HT-29 (cell line): ENCODE measurements at regions not wholly inside any gene's neighbourhood (a gene's known extent, or its start where the extent isn't known, plus 50 kb on each side); places are given as distances from the start of the nearest gene placed in this dataset.

ENCODE experiments used
- DNase-seq: peaks from one replicate; pipeline ENCODE4 v3.0.0-alpha.2; 2015; ENCODE audit warnings: low spot score

DNA sequence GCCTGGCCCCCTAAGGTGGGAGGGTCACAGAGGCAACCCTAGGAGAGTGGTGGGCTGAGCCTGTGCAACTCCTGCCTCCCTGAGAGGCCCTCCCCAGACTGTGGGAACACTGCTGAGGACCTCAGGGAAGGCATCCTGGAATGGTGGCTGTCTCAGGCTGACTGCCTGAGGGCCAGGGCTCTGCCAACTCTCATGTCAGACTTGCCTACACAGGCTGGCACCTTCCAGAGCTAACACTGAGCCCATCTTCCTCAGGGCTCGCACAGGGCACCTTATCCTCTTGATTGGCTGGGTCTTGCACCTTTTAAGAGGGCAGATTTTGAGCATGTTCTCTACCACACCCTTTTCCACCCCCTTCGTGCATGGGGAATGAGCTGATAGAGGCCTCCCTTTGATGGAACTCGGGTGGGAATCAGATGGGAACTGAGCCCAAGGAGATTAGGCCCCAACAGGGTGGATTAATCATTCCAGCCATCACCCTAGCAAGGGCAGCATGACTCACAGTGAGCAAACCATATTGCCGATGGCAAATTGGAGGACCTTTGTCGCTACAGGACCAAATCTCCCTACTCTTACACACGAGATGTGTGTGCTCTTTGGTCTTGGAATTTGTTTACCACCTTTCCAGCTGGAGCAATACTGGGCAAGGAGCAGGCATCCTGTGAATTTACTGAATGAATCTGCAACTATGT lies 702.8 kb downstream of the VRK1 start:
- no peak for DNase-seq

DNA sequence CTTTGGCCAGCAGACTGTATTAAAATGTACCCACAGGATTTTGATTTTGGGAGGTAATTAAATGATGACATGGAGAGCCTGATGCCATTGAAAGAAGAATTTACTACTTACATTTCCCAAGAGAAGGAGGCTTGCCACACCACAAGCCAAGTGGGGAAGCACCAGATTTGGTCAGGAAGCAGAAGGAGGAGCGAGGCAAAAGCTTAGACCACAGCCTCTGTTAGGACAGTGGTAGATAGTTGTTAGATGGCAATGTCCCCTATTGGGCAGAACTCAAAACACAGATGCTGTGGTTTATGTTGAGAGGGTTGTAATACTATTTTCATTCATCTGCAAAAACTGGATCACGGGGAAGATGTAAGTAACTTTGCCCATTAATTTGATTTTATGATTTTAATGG lies 709.4 kb downstream of the VRK1 start:
- no peak for DNase-seq

DNA sequence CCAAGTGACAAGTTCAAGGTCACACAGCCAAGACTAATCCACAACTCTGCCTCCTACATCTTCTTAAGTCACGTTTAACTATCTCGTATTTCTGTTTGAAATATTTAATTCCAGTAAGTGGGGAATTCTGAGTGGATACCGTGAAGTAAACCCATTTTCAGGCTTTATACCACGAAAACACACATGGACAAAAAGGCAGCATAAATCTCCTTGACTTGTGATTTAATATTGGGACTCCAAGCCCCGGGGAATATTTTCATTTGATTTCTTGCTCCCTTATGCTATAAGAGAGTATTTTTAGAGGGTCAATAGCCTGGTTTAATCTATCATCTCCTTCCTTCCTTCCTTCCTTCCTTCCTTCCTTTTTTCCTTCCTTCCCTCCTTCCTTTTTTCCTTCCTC lies 716.7 kb downstream of the VRK1 start:
- DNase-seq = no peak

DNA sequence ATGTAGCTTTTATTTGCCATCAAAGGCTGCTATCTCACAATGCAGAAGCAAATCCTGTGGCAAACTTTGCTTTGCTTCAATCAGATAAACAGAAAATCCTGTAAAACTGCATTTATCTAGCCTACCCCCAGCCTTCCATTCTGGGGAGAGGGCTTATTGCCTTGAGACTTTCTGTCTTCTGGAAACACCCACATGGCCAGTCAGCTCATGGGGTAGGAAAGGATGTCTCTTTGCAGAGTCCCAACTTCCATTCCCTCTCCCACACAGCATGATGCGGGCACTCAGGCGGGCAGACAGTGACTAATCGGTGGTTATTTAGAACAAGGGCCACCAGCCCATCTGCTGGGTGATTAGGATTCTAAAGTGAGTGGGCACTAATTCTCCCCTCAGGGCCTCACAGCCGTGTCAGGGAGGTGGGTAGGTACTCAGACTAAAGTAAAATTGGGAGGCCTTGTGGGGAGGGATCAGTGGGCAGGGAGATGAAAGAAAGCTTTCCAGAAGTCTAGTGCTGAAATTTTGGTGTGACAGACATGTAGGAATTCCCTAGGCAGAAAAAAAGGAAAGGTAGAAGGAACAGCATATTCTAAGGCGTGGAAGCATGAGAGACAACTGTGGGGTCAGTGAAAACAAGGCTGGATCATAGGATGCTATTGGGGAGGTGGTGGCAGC lies 720.5 kb downstream of the VRK1 start:
- no peak for DNase-seq

DNA sequence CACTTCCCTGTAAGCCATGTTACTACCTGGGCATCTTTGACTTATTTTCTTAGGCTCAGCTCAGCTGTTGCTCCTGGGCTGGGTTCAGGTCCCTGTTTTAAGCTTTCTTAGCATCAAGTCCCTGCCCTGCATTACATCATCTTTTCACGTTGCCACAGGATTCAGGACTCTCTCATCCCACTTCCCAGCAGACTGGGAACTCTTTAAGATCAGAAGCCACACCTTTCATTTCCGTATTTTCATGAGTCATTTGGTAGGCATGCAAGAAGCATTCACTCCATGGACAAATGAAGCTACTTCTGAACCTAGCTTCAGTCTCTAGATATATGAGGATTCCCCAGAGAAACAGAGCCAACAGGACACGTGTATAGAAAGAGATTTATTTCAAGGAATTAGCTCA lies 726.8 kb downstream of the VRK1 start:
- no peak for DNase-seq

DNA sequence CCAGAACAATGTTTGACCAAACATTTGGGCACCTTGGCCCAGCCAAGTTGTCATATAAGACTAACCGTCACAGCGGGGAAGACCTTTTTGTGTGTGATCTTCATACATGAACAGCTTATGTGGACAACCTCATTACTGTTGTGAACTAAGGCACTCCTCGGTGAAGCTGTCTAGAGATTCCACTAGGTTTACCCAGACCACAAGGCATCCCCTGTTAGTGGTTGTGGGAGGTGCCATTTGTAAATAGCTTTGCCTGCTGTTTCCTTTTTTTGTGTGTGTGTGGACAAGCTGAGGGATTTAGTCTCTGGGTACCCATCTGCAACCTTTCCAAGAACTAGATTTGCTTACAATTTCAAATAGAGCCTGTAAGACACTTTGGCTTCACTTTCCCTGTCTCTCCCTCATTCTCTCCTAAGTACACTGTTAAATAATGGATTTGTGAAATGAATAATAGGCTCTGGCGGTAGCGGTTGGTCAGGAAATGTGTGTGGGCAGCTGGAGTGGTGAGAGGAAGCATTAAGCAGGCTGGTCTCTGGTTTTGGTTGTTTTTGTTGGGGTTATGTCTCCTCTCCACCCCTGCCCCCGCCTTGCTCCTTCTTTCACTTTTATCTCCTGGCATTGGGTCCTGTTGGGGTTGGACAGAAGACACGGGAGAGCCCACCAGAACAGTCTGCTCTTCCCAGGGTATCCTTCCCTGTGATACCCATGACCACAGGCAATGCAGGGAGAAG lies 727.6 kb downstream of the VRK1 start:
- no peak for DNase-seq

DNA sequence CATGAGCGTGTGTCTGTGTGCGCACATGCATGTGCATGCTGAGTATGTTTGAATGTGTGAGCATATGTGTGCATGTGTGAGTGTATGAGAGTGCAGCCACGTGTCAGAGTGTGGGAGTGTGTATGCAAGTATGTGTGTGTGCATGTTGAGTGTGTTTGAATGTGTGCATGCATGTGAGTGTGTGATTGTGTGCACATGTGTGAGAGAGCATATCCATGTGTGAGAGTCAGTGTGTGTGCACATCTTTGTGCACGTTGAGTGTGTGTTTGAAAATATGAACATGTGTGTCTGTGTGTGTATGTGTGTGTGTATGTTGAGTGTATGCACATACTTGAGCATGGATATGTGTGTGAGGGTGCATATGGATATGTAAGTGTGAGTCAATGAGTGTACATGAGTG lies 730.8 kb downstream of the VRK1 start:
- DNase-seq = no peak

DNA sequence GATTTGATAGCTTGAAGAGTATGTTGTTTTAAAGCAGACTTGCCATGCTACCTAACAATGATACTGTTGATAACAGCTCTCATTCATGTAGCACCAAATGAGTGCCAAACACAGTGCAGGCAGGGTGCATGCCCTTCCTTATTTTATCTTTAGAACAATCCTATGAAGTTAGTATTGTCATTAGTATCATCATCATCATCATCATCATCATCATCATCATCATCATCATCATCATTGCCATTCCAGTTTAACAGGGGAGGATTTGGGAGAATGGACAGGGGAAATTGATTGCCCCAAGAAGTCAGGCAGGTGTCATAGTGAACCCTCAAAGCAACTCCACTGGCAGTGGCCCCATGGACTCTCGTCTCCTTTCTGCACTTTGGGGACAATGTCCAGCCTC lies 734.9 kb downstream of the VRK1 start:
- DNase-seq = no peak

DNA sequence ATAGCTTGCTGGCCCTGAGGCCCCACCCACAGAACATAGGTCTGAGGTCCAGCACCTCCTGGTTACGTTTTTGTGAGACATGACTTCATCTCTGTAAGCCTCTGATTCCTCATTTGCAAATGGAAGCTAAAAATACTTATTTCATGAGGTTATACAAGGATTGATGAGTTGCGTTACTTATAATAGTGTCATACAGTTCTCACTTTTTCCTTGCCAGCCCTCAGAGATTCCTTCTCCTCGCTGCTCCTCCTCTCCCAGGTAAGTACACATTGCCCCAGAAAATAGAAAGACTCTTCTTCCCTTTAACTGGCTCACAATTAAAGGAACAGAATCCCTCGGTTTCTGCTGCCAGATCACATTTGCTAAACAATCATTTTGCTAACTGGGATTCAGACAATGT lies 739.2 kb downstream of the VRK1 start:
- no peak for DNase-seq

DNA sequence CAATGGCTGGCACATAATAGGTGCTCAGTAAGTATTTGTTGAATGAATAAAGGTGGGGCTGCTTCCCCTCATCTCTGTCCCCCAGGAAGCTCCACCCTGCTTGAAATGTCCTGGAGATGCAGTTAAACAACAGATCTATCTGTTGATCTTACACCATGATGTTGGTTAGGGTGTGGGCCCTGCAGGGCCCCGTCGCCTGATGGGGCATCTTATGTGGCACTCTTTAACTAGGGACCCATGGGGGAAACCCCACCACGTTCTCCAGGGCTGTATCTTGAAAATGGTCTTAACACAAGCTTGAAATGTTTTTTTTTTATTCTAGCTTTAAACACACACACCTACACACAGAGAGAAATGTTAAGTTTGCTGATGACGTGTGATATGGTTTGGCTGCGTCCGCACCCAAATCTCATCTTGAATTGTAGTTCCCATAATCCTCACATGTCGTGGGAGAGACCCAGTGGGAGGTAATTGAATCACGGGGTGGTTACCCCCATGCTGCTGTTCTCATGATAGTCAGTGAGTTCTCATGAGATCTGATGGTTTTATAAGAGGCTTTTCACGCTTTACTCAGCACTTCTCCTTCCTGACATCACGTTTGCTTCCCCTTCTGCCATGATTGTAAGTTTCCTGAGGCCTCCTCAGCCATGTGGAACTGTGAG lies 741.7 kb downstream of the VRK1 start:
- no peak for DNase-seq

DNA sequence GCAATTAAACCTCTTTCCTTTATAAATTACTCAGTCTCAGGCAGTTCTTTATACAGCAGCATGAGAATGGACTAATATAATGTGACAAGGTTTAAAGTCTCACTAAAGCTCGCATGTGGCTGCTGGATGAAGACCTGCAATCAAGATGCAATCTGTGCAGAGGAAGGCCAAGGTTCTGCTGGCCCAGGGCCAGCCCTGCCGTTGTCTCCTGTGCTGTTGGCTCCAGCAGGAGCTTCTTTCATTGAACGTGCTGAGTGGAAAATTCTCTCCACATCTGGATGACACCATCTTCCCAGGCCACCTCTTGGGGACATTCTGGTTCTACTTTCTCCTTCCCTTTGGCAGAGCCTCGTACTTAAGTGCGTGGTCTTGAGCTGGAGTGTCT lies 742.2 kb downstream of the VRK1 start:
- no peak for DNase-seq

DNA sequence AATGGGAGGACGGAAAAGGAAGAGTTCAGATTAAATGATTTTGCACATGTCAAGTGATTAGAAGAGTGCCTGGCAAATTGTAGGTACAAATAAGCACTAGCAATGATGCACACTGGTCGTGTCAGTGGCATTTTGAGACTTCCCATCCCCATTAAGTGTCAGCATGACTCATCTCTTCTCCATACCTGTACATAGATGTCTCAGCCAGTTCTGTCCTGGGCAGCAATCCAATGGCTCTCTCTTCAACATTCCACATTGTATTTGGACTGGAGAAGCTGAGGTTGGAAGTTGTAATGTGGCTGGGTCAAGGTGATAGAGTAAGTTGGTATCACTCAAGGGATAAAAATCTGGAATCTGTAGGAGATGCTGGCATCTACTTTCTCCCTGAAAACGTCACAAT lies 742.7 kb downstream of the VRK1 start:
- no peak for DNase-seq

DNA sequence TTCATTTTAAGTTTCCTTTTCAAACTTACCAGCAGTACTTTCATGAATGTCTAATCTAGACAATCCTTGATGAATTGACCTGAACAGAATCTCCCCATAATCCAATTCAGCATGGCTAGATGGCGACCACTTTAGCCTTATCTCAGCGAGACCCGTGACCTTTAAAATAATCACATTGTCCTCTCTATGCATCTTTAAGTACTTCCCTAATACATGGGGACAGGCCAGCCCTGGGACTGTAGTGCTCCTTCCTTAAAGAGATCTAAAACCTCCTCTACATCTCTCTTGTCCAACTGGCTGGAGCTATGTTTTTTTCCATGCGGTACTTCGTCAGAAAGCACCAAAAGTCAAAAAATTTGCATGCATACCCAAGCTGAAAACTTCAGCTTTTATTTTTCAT lies 746.0 kb downstream of the VRK1 start:
- DNase-seq = no peak

DNA sequence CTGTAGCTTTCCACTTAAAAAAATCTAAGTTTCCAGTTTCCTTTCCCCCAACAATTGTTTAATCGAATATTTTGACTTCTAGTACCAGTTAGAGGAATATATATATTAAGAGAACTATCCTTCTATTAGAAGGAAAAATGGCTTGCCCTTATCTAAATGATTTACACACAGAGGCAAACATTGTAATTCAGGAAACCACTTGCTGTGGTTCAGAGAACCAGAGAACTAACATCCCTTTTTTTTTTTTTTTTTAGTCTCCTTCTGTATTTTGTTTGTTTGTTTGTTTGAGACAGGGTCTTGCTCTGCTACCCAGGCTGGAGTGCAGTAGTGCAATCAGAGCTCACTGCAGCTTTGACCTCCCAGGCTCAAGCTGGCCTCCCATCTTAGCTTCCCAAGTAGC lies 746.6 kb downstream of the VRK1 start:
- DNase-seq = no peak

DNA sequence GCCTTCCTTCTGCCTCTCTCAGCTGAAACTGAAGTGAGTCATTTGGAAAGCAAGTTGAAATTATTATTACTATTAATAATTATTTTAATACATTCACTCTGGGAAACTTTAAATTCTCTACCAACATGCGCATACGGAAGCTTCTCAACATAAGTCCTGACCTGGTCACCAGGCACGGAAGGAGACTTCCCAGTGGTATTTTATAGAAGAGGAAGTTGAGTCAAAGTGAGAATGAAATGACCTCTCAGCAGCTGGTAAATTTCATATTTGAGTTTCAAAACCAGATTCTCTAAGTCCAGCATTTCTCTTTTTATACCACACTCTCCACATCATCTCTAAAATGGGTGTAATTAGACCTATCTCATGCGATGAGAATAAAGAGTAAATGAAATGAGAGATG lies 747.4 kb downstream of the VRK1 start:
- no peak for DNase-seq

DNA sequence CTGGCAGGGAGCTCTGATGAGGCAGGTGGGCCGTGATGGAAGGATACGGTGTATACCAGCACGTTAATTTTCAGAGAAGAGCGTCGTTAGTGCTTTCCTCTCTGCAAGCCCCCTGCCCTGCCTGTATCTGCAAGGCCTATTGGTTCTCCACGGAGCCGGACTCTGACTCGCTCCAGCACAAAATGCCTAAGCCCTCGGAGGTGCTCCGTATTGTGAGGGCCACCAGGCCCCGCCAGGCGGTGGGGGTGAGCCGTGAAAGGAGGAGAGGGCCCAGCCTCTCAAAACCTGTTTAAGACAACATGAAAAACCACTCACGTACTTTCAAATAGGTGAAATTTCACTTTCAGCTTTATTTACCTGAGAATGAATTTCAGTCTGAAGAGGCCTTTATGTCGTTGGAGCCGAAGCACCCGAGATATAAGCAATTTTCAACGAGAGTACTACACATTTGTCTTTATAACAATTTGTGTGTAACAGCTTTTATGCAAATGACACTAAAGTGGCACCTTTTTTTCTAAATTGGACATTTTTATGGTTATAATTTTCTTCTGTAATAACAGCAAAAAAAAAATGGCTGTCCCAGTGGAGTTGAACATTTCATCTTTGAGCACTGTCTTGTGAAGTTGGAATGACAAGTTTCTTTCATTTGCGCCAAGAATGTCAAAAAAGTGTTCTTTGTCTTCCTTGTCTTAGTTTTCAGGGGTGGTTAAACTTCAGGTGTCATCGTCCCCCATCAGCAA lies 749.5 kb downstream of the VRK1 start:
- no peak for DNase-seq

DNA sequence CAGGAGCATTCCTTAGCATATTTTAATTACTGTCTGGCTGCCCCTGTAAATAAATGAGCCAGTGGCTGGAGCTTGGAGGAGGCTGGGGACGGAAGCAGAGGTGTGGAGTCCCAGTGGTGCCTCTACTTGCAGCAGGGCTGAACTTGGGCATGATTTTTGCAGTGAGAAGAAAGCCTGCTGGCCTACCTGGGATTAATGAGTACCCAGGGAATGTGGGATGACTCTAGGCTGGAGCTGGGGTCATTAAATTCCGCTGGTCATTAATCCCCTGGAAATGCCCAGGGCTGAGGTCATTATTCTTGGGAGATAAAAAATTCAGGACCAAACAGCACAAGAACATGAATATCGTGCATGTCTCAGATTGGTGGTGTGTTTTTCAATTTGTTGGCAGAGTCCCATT lies 753.3 kb downstream of the VRK1 start:
- DNase-seq = no peak

DNA sequence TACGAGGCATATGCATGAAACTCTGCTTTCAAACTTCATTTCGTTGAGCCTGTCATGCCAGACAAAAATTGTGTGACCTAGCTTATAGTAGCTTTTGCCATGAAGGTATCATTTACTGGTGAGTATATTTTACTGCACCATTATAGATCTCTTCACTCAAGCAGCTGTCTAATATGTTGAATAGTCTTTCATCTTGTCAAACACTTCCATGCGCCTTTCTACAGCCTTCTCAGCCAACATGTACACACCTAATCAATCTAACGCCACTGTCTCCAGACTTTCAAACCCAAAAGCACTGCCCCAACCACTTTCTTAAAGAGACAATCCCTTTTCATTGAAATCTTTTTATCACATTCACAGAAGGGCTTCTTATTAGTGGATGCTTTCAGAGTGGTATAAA lies 757.4 kb downstream of the VRK1 start:
- no peak for DNase-seq

DNA sequence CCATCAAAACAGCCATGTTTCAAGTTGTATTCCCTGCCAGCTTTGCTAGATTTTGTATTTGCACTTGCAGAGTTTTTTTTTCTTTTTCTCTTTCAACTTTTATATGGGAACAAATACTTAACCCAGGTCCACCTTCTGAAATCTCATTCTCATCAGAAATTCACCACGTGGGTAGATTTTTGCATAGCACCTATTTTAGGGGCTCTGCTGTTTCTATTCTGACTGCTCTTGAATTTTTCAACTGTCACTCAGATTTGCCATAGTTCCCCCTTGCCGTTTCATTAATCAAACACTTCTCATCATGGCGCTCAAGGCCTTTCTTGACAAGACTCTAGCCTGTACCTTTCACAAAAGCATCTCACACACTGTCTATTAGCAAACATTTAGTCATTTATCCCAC lies 767.2 kb downstream of the VRK1 start:
- no peak for DNase-seq

DNA sequence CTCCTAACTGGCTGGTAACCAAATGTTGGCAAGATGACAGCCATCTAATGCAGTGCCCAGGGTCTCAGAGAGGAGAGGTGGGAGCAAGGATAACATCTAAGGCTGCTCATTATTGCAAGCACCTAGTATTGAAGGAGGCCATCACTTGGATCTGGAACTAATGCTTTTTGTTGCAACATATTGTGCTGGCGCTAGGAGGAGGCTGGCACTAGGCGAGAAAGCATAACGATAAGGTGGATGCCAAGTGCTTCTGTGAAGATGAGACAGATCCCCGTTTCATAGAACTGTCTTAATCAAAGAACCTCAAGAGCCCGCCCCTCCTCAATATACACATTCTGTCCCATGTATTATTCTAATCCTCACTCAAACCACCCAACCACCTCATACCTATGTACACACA lies 774.0 kb downstream of the VRK1 start:
- DNase-seq = no peak

DNA sequence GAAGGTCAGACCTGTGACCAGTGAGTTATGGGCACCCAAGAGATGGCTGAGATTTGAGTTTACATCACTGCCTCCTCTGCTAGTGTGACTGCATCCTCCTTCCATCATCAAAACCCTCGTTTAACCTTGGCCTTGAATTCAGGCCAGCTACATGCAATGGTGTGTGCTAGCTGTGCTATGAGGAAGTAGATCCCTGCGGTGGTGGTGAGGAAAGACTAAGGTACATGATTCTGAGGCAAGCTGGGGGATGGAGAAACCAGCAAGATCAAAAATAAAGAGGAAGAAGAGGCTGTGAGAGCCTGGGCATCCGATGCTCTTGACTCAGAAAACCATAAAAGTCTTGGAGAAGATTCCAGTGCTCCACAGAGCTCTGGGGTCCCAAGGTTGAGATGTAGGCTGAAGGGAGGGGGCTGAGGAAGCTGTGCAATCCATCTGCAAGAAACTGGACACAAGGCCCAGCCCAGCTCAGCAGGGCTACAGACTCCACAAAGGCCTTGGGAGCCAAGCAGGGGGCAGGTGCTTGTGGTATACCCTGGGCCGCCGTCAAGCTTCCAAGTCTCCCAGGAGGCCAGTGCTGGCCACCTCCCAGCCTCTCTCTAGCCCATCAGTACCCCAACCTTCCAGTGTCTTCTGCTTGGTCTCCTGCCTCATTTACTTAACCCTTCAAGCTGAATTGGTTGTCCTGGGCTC lies 774.8 kb downstream of the VRK1 start:
- no peak for DNase-seq
